GM23338 (cell line): ENCODE measurements at regions not wholly inside any gene's neighbourhood (a gene's known extent, or its start where the extent isn't known, plus 50 kb on each side); places are given as distances from the start of the nearest gene placed in this dataset.

Experiments
- POLR2AphosphoS5 ChIP-seq: IDR thresholded peaks from 2 replicates; pipeline ENCODE4 v1.6.1; 2016; ENCODE audit warnings: antibody characterized with exemption, low read depth
- TF ChIP-seq, protein P1 (sequence below), 2 experiments: fragments of 200-600 bp in 1 of 2; sonication (generic) in 1 of 2; conservative IDR thresholded peaks; 2 replicates each; pipeline versions ENCODE4 v1.5.1 to v1.6.1; 2016 to 2017; ENCODE audit warnings: antibody characterized with exemption in 2 of 2, low read depth in 2 of 2, mild to moderate bottlenecking in 2 of 2, moderate library complexity in 1 of 2
- TF ChIP-seq, protein P2 (sequence below): IDR thresholded peaks from one replicate; pipeline ENCODE4 v1.6.1; 2018; ENCODE audit warnings: antibody characterized with exemption; ENCODE audit not compliant: unreplicated experiment

GRCh38 chr5:21686706-21687105 is 1166.4 kb downstream of the CDH12 start:
- TF ChIP-seq, protein P1, sequence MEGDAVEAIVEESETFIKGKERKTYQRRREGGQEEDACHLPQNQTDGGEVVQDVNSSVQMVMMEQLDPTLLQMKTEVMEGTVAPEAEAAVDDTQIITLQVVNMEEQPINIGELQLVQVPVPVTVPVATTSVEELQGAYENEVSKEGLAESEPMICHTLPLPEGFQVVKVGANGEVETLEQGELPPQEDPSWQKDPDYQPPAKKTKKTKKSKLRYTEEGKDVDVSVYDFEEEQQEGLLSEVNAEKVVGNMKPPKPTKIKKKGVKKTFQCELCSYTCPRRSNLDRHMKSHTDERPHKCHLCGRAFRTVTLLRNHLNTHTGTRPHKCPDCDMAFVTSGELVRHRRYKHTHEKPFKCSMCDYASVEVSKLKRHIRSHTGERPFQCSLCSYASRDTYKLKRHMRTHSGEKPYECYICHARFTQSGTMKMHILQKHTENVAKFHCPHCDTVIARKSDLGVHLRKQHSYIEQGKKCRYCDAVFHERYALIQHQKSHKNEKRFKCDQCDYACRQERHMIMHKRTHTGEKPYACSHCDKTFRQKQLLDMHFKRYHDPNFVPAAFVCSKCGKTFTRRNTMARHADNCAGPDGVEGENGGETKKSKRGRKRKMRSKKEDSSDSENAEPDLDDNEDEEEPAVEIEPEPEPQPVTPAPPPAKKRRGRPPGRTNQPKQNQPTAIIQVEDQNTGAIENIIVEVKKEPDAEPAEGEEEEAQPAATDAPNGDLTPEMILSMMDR (conservative IDR thresholded peaks at IDR 0.05; ENCODE audit: low read depth in 2 of 2): no peak
- no peak for TF ChIP-seq POLR2AphosphoS5
- TF ChIP-seq, protein P2, sequence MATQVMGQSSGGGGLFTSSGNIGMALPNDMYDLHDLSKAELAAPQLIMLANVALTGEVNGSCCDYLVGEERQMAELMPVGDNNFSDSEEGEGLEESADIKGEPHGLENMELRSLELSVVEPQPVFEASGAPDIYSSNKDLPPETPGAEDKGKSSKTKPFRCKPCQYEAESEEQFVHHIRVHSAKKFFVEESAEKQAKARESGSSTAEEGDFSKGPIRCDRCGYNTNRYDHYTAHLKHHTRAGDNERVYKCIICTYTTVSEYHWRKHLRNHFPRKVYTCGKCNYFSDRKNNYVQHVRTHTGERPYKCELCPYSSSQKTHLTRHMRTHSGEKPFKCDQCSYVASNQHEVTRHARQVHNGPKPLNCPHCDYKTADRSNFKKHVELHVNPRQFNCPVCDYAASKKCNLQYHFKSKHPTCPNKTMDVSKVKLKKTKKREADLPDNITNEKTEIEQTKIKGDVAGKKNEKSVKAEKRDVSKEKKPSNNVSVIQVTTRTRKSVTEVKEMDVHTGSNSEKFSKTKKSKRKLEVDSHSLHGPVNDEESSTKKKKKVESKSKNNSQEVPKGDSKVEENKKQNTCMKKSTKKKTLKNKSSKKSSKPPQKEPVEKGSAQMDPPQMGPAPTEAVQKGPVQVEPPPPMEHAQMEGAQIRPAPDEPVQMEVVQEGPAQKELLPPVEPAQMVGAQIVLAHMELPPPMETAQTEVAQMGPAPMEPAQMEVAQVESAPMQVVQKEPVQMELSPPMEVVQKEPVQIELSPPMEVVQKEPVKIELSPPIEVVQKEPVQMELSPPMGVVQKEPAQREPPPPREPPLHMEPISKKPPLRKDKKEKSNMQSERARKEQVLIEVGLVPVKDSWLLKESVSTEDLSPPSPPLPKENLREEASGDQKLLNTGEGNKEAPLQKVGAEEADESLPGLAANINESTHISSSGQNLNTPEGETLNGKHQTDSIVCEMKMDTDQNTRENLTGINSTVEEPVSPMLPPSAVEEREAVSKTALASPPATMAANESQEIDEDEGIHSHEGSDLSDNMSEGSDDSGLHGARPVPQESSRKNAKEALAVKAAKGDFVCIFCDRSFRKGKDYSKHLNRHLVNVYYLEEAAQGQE: no peak
